Vagina (tissue), 2 donors: ENCODE measurements at regions not wholly inside any gene's neighbourhood (a gene's known extent, or its start where the extent isn't known, plus 50 kb on each side); places are given as distances from the start of the nearest gene placed in this dataset.

Experiments
- CTCF ChIP-seq, 3 experiments: fragments of 450-650 bp in 2 of 3; fragments of 200-600 bp in 1 of 3; sonication (generic) in 1 of 3; IDR thresholded peaks; one replicate each; pipeline ENCODE4 v1.5.1; 2017 to 2019; ENCODE audit warnings: antibody characterized with exemption in 3 of 3, mild to moderate bottlenecking in 2 of 3, moderate library complexity in 2 of 3
- POLR2A ChIP-seq, 2 donors: fragments of 450-650 bp; IDR thresholded peaks; one replicate each; pipeline ENCODE4 v1.6.1; 2017; ENCODE audit warnings: antibody characterized with exemption in 2 of 2, mild to moderate bottlenecking in 2 of 2, moderate library complexity in 2 of 2

GRCh38 chr1:36735436-36735835 lies 252.7 kb upstream of the CSF3R start:
- TF ChIP-seq CTCF (IDR thresholded peaks at IDR 0.05): no peak
- no peak for TF ChIP-seq POLR2A (IDR thresholded peaks at IDR 0.05)
